ENCODE measurements at regions not wholly inside any gene's neighbourhood (a gene's known extent, or its start where the extent isn't known, plus 50 kb on each side); places are given as distances from the start of the nearest gene placed in this dataset.

DNA sequence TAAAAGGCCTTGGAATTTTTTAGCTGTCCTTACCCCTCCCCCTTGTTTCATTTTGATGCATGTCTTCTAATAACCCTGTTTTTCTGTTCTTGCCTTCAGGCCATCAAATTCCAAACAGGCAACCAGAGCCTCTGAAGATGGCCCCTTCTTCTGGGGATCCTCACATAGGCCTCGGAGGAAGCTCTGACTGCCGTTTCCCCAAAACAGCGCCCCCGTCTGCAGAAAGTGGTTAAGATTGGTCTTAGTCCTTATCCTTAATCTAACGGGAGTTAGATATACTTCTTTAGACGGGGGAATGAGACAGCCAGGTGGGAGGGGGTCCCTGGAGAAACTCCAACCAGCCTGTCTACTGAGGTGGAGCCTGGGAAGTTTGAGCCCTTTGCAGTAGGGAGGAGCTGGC is 226.3 kb upstream of the ZNF608 start:
- Histone ChIP-seq H3K36me3 (no peaks in the 10 kb centered on the region), H3K9me3 (replicated peaks) (no peaks in the 10 kb centered on the region), H3K4me3 (no peak overlapping the region), H3K4me1 (no peaks in the 10 kb centered on the region), H3K27me3 (ENCODE audit: low read depth) (no peaks in the 10 kb centered on the region), H3K27ac (replicated peaks) (no peak overlapping the region)
- intact Hi-C loops (cut with micrococcal nuclease), result no loop called here
- TF ChIP-seq, protein P1, sequence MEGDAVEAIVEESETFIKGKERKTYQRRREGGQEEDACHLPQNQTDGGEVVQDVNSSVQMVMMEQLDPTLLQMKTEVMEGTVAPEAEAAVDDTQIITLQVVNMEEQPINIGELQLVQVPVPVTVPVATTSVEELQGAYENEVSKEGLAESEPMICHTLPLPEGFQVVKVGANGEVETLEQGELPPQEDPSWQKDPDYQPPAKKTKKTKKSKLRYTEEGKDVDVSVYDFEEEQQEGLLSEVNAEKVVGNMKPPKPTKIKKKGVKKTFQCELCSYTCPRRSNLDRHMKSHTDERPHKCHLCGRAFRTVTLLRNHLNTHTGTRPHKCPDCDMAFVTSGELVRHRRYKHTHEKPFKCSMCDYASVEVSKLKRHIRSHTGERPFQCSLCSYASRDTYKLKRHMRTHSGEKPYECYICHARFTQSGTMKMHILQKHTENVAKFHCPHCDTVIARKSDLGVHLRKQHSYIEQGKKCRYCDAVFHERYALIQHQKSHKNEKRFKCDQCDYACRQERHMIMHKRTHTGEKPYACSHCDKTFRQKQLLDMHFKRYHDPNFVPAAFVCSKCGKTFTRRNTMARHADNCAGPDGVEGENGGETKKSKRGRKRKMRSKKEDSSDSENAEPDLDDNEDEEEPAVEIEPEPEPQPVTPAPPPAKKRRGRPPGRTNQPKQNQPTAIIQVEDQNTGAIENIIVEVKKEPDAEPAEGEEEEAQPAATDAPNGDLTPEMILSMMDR (IDR thresholded peaks at IDR 0.05; ENCODE audit: borderline replicate concordance), result no peak
- no peak for DNase-seq

DNA sequence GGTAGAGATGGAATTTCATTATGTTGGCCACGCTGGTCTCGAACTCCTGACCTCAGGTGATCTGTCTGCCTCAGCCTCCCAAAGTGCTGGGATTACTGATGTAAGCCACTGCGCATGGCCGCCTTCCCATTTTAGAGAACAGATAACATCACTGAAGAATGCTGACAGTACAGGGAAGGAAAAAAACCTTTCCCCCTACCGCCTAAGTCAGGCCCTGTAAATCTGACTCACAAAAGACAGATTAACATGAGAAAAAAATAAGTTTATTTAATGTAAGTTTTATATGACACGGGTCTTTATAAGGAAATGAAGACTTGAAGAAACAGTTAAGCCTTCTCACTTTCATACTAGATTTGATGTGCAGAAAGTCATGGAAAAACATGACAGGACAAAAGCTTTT is 227.2 kb upstream of the ZNF608 start:
- no peaks in the 10 kb centered on the region for H3K4me1 ChIP-seq
- no peak for DNase-seq
- H3K36me3 ChIP-seq, result no peaks in the 10 kb centered on the region
- H3K9me3 ChIP-seq (replicated peaks), result no peaks in the 10 kb centered on the region
- H3K4me3 ChIP-seq, result no peak overlapping the region
- intact Hi-C loops (cut with micrococcal nuclease), result no loop called here
- TF ChIP-seq, protein P1 (IDR thresholded peaks at IDR 0.05; ENCODE audit: borderline replicate concordance), result no peak
- H3K27me3 ChIP-seq (ENCODE audit: low read depth), result no peaks in the 10 kb centered on the region
- no peak overlapping the region for H3K27ac ChIP-seq (replicated peaks)

DNA sequence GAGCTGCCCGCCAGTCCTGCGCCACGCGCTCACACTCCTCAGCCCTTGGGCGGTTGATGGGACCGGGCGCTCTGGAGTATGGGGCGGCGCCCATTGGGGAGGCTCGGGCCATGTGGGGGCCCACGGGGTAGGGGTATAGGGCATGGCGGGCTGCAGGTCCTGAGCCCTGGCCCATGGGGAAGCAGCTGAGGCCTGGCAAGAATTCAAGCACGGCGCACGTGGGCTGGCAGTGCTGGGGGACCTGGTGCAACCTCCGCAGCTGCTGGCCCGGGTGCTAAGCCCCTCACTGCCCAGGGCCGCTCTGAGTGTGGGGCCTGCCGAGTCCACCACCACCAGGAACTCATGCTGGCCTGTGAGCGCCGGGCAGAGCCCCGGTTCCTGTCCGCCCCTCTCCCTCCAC is 229.6 kb upstream of the ZNF608 start:
- Histone ChIP-seq H3K4me3 (no peak overlapping the region), H3K36me3 (no peaks in the 10 kb centered on the region), H3K27ac (replicated peaks) (no peak overlapping the region), H3K9me3 (replicated peaks) (no peaks in the 10 kb centered on the region), H3K27me3 (ENCODE audit: low read depth) (no peaks in the 10 kb centered on the region), H3K4me1 (no peaks in the 10 kb centered on the region)
- intact Hi-C loops (cut with micrococcal nuclease), result no loop called here
- DNase-seq, result no peak
- TF ChIP-seq, protein P1 (IDR thresholded peaks at IDR 0.05; ENCODE audit: borderline replicate concordance), result no peak

DNA sequence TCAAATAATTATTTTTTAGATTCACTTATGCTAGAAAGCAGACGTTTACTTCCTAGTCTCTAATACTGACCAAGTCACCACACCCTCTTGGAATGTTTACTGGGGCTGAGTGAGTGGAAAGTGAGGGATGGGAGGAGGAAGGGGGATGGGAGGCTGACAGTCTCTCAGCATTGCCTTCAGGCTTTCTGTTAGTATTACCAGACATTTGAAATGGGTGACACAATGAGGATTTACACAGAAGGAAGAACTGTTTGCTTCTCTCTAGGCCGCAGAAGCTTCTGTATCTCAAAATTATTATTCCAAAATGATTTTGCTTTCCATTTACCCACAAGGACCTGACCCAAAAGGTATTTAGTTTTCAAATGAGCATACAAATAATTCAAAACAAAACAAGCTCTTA is 232.8 kb upstream of the ZNF608 start:
- Histone ChIP-seq H3K36me3 (no peaks in the 10 kb centered on the region), H3K4me1 (no peaks in the 10 kb centered on the region), H3K9me3 (replicated peaks) (peaks cover 14% of the 10 kb centered on the region), H3K4me3 (no peak overlapping the region), H3K27me3 (ENCODE audit: low read depth) (no peaks in the 10 kb centered on the region), H3K27ac (replicated peaks) (no peak overlapping the region)
- TF ChIP-seq, protein P1 (IDR thresholded peaks at IDR 0.05; ENCODE audit: borderline replicate concordance), result no peak
- intact Hi-C loops (cut with micrococcal nuclease), result no loop called here
- DNase-seq, result no peak

DNA sequence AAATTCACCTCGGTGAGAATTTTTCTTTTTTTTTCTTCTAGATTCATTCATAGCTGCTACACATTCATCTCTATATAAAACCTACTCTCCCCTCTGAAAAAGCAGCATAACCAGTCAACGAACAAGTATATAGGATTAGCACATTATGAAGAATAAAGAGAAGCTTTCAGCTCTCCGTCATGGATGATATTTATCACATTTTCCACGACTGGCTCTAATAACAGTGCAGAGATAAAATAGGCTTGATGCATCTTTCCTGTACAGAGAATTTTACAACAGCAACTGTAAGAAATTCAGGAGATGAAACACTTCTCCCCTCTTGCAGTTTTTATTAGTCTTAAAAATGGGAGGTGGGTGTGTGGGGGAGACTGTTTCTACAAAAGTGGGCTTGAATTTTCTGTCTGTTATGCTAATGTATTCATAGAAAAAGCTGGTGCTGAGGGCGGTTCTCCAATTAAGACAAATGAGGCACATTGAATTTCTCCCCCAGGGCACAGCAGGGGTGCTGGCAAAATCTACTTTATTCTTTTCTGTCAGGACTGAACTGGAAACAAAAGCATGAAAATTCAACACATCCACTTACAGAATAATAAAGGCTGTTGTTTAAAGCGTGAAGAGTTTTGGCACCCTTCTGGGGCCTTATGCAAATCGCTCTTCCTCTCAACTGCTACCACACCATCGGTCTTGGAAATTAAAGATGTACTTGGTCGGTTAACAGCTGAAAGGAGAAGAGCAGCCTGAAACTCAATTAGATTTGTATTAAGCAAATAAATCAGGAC is 233.9 kb upstream of the ZNF608 start:
- Histone ChIP-seq H3K4me3 (no peak overlapping the region), H3K27me3 (ENCODE audit: low read depth) (no peaks in the 10 kb centered on the region), H3K4me1 (no peaks in the 10 kb centered on the region), H3K27ac (replicated peaks) (no peak overlapping the region), H3K36me3 (no peaks in the 10 kb centered on the region), H3K9me3 (replicated peaks) (peaks cover 18% of the 10 kb centered on the region)
- no peak for DNase-seq
- intact Hi-C loops (cut with micrococcal nuclease), result no loop called here
- TF ChIP-seq, protein P1 (IDR thresholded peaks at IDR 0.05; ENCODE audit: borderline replicate concordance), result no peak

Data from left ventricle myocardium inferior (tissue), 1 donor.